SU-DHL-6 (cell line): ENCODE measurements at regions not wholly inside any gene's neighbourhood (a gene's known extent, or its start where the extent isn't known, plus 50 kb on each side); places are given as distances from the start of the nearest gene placed in this dataset.

Source experiments
- CTCF ChIP-seq: fragments of 200-600 bp; sonication (generic); IDR thresholded peaks from one replicate; pipeline ENCODE4 v1.5.1; 2017; ENCODE audit warnings: antibody characterized with exemption, mild to moderate bottlenecking, low read length, moderate library complexity; ENCODE audit not compliant: insufficient read depth, poor library complexity, severe bottlenecking
- EZH2phosphoT487 ChIP-seq: fragments of 200-600 bp; sonication (generic), shearing (Covaris generic); conservative IDR thresholded peaks from 2 replicates; pipeline ENCODE4 v1.6.1; 2018; ENCODE audit warnings: mild to moderate bottlenecking, antibody characterized with exemption, low read length, moderate library complexity, mixed read lengths

- no peak for TF ChIP-seq CTCF
- no peak for TF ChIP-seq EZH2phosphoT487
Measured at GRCh38 chr3:40852712-40853111, 328.0 kb downstream of the ZNF621 start.
